DMS114 treated with DMSO at 0.1 percent for 48 hours (cell line): ENCODE measurements at regions not wholly inside any gene's neighbourhood (a gene's known extent, or its start where the extent isn't known, plus 50 kb on each side); places are given as distances from the start of the nearest gene placed in this dataset.

ENCODE experiments used
- DNase-seq: peaks from one replicate; lab custom pipeline; 2025; ENCODE audit not compliant: unreplicated experiment; lab: John Stamatoyannopoulos, UW

DNA sequence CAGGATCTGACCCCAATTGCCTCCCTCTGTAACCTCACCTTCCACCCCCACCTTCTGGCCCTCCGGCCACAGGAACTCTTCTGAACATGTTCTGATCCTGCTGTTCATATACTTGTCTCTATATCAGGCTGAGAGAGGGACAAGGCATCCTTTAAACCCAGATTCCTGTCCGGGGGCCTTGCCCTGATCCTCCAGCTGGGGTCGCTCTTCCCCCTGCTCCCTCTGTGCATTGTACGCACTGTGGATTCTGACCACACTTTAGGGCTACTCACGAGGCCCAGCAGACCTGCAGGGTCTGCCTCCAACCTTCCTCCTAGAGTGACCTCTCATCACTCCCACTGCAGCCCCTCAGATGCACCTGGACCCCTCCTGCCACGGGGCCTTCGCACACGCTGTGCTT is 269.3 kb downstream of the UQCRFS1 start:
- DNase-seq: no peak

DNA sequence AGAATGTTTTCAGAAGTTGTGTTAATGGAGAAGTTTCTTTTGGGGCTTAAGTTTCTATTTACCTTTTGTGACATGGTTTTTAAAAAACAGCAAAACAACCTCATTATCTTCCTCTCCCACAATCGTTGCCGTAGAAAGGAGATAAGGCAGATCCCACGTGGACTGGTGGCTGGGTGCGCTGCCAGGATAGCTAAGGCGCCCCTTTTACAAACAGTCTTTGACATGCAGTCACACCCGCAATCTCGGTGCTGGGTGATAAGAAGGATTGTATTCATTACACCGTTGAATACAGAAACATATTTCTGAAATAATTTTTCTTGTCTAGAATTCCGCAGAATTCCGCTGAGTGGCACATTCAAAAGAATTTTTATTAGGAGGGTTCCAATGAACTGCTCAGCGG is 271.1 kb downstream of the UQCRFS1 start:
- DNase-seq: no peak

DNA sequence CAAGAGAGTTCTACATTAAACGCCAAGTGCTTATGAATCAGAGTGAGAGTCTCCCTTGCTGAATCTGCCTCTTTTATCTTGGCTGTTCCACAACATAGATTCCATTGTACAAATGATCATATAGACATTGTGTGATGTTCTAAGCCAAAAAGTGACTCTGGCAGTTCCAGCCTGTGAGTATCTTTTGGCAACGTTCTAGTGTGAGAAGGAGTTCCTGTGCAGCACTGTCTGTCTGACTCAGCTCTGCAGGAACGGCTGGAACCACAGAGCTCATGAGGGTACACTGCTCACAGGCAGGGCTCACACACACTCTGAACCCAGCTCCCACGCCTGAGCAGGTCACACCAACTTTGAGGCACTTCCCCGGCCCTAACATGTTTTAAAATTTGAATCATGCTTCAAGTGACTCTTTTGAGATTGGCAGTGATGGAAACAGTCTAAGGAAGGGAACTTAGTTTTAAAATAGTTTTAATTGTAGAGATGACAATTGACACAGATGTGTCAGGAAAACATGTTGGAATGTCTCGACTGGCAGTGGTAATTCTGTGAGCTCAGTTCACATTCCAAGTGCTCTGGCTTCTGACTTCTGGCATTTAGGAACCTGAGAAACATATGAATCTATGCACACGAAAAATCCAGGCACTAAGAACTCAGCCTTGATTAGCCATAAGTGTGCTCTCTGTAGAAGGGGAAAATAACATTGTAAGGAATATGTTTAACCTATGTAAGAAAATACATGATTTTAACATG is 272.0 kb downstream of the UQCRFS1 start:
- DNase-seq: no peak

DNA sequence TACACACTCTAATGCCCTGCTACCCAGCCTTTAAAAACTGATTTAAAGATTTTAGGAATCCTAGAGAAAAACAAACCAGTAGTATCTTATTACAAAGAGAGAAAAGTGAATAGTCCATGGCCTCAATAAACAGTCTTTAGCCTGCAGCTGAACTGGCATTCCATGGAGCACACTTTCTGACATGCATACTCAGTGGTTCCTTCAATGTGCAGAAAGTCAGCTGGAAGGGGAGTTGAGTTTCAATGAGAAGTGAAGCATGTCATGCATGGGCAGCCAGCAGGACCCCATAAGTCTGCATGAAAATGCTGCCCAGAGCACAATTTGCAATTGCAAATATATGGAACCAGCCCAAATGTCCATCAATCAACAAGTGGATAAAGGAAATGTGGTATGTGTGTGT is 273.7 kb downstream of the UQCRFS1 start:
- DNase-seq: no peak

DNA sequence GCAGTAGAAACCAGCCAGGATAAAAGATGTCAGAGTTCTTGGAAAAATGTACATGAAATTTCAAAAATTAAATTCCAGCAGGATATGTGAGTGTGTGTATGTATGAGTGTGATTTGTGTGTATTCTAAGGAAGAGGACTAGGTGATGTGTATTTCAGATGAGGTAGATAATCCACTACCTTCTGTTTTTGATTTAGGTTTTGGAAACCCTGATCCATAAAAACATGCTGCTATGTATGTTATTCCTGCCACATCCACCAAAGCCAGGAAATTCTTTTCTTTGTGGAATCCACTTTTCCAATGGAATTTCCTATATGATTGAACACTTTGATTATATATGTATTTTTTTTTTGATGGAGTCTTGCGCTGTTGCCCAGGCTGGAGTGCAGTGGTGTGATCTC is 276.9 kb downstream of the UQCRFS1 start:
- DNase-seq: no peak

DNA sequence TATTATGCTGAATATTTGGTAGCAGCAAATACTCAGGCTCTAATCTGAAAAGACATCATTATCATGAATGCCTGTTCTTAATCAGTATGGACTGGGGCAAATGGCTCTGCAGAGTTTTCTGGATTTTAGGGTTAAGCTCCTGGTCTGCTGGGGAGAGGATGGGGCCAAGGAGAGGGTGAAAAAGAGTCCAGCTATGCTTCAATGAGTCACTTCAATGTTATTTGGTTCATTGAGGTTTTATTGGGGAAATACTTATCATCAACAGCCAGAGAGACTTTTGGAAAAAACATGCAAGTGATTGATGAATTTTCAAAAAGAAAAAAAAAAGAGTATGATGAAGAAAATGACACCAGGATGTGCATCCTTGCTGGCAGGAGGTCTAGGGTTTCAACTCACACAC is 278.3 kb downstream of the UQCRFS1 start:
- DNase-seq: no peak

DNA sequence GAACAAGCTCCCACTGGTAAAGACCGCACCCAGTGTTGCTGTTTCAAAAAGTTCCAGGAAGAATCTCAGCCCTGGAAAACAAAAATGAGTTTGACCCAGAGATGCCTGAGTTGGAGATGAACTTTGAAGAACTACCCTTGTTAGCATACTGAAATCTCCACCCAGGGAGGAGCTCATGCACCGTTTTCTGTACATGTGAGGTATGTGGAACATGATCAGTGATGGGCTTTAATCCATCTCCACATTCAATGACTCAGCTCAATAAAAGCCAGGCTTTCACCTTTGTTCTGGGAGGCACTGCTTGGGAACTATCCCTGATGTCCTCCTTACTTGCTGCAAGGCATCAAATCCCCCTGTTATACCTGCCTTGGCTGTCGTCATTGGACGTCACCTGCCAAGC is 279.9 kb downstream of the UQCRFS1 start:
- no peak for DNase-seq

DNA sequence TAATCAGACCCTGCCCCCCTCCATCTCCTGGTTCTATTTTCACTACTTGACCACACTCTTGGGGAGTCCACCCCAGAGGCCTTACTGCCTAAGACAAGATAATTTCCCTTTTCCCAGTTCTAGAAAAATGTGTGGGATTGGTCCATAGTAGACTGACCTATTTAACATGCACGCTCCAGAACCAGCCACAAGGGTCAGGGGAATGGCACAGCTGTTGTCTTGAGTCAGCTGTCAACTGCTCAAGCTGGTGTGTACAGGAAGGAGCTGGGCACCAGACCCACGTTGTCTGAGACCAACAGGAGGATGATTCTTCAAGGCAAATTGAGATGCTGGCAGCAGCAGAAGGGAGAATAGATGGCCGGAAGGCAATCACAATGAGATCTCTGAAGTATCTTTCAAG is 280.5 kb downstream of the UQCRFS1 start:
- DNase-seq: no peak

DNA sequence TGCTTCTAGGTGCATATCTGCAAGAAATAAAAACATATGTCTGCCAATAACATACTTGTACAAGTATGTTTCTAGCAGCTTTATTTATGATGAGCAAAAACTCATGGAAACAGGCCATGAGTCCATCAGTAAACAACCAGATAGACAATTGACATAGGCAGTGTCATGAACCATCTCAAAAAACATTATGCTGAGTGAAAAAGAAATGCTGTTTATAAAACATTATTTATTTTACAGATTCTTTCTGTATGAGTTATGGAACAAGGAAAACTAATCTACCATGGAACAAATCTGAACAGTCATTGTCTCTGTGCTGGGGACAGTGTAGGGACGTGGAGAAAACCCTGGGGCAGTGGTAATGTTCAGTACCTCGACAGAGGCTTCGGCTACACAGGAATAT is 283.9 kb downstream of the UQCRFS1 start:
- DNase-seq: no peak

DNA sequence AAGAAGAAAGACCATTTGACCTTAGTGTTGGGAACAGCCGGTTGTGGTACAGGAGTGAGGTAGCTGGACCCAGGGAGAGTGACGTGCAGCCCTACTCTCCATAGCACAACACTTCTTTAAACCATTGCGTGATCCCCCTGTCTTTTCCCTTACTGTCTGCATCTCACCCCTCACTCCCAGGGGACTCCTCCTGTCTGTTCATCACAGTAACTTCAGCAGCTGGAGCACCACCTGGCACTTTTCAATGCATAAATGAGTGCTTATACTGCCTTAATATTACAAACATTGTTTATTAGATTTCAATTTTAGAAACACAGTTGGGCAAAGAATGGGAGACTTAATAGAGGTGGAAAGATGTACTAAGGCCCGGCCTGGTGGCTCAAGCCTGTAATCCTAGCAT is 285.5 kb downstream of the UQCRFS1 start:
- DNase-seq: no peak

DNA sequence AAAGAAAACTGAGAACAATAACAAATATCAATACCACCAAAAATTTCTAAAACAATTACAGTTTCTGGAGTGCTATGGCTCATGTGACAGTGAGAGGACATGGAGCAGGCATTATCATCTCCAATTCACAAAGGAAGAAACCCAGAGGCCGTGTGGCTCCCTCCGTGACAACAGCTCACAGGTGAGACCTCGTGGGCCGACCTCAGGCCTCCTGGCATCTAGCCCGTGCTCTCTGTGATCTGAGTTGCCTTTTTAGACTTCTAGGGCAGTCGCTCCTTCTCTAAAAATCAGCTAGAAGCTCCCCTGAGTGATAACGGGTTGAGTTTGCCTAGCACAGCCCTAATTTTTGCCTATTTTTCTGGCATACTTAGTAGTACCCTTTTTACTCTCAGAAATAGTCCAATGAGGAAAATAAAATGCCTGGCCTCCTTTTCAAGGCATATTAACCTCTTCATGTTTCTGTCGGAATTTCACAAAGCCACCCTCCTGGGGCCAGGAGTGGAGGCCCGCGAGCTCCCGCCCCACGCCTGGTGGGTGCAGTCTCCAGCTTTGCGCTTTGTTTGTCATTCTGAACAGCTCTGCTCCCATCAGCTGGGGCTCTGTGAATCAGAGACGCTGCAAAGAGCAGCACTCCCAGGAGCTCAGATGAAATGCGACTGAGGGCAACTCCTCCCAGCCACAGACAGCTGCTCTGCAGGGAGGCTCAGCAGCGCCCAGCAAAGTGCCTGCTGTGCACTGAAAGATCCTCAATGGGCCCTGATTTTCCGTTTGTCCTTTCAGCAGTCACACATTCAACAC is 292.5 kb downstream of the UQCRFS1 start:
- no peak for DNase-seq

DNA sequence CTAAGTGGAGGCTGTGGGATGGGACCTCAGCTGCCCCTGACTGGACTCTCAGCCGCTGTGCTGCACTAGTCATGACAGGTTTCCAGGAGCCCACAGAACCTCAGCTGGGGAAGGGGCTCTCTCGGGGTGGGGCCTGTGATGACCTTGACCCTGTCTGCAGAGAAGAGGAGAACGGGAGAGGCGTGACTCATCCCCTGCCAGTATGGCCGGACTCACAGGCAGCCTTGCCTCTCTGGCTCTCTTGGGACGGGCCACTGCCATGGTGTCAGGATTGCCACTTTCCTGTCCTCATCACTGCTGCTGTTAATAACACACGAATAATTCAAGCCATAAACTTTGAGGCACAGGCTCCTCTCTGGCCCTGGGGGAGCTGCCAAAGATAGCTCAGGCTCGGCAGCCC is 295.3 kb downstream of the UQCRFS1 start:
- DNase-seq: no peak

DNA sequence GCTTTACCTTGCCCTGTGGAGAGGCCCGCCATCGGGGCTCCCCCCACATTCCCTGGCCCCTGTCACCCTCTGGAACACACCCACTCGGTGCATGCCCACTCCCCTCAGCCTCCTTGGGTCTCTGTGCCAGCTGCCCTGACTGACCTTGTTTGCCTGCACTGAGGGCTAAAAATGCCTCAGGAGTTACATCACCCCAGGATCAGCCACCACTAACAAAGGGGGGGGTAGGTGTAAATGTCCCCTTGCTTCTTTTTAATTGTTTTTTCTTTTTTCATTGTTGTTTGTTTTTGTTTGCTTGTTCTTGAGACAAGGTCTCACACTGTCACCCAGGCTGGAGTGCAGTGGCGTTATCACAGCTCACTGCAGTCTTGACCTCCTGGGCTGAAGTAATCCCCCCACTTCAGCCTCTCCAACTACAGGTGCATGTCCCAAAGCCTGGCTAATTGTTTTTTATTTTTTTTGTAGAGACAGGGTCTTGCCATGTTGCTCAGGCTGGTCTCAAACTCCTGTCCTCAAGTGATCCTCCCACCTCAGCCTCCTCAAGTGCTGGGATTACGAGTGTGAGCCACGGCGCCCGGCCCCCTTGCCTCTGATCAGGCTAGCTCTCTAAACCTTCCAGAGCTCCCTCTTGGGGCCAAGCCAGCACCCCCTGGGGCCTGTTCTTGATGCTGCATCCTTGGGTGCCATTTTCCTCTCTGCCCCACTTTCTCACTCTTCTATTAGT is 297.1 kb downstream of the UQCRFS1 start:
- DNase-seq: no peak

DNA sequence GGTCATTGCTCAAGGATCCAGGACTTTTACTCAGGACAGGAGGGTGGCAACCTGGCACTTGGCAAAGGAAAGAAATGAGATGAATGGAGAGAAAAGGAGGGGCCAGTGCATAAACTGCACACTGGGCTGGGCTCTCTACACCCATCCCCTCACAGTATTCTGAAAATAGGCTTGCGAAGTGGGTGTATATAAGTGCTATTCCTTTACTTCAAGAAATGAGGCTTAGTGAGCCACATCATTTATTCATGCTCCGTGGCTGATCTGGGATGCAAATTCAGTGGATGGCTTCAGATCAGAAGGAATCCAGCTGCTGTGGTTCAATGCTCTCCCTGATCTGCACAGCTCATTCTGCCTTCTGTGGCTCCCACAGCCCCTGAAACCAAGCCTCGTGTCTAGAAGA is 297.7 kb downstream of the UQCRFS1 start:
- DNase-seq: no peak

DNA sequence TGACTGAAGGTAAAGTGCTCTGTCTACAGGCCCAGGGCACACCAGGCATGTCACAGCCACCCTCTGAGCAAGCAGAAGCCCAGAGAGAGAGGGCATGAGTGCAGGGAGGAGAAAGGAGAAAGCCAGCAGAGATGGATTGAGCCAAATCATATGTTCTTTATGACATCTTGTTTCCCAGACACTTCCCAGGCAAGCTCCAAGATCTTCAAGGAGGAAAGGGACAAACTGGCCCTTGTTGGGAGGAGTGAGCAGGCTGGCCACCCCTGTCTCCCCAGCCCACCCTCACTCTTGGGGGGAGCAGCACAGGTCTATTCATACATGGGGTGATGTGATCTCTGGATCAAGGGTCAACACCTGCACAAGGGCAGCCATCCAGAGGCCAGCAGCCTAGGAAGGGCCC is 298.8 kb downstream of the UQCRFS1 start:
- no peak for DNase-seq

DNA sequence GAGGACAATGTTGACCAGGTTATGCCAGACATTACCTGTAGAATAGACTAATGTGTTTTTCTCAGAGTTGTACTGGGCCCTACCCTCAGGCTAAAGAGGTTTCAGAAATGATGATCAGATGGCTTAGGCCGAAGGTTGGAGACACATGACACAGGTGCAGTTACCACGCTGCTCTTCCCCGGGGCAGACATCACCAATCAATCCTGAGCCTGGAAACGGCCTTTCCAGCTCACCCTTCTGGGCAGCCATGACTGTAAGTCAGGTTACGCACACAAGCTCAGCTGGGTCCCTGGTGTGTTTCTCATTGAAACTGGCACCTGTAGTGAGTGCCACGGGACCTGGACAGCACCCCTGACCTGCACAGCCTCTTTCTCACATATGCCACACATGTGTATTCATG is 299.3 kb downstream of the UQCRFS1 start:
- no peak for DNase-seq

DNA sequence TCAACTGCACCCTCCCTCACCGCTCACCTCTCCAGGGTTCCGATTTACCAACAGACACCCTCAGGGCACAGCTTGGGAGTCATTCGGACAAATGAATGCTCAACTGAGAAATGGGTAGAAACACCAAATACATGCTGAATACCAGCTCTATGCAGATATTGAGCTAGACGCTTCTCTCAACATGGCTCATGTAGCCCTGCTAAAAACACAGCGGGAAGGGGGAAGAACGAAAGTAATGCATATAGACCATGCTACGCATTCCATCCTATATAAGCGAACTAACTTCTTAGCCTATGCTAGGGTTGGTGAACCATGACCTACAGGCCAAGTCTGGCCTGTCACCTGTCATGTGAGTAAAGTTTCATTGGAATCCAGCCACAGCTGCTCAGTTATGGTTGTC is 304.0 kb downstream of the UQCRFS1 start:
- no peak for DNase-seq

DNA sequence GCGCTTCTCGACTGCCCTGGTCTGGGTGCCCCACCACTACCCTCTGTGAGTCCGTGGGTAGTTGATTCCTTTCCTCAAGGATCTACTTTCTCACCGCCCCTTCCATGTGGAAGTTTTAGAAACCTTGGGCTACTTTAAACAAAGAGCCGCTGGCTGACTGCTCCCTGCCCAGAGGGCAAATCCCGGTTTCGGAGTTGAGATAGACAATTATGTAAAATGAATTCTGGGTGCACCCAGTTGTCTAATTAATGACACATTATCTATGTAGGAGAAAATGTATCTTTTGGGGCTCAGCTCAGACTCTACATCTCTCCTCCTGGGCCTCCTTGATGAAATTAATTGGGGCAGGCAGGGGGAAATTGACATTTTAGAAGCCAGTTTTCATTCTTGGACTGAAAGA is 305.4 kb downstream of the UQCRFS1 start:
- DNase-seq: no peak

DNA sequence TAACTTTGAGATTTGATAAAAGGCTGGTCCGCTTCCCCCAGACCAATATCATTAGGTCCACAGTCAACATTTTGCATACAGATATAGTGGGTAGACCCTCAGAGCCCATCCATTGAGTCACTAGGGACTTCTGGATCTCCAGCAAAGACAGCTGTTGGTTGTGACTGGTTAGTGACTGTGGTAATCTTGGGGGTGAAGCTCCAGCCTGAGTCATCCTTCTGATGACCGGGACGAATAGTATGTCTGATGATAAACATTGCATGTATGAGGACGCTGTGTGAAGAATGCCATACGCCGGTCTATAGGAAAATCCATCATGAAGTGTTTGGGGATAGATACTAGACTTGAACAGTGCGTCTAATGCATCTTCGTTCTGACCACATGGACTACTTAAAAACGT is 307.0 kb downstream of the UQCRFS1 start:
- no peak for DNase-seq

DNA sequence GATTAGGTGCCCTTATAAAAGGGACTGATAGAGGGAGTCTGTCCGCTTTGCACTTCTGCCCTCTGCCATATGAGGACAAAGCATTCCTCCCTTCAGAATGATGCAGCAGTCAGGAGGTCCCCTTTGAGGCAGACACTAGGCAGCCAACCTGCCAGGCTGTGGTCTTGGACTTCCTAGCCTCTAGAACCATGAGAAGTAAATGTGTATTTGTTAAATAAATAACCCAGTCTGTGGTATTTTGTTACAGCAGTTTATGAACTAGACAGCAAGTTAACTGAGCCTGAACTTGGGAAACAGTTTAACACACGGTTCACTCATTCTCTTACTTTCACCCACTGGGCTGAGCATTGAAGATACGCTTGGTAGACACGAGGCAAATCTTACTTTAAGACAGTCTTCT is 313.2 kb downstream of the UQCRFS1 start:
- no peak for DNase-seq

DNA sequence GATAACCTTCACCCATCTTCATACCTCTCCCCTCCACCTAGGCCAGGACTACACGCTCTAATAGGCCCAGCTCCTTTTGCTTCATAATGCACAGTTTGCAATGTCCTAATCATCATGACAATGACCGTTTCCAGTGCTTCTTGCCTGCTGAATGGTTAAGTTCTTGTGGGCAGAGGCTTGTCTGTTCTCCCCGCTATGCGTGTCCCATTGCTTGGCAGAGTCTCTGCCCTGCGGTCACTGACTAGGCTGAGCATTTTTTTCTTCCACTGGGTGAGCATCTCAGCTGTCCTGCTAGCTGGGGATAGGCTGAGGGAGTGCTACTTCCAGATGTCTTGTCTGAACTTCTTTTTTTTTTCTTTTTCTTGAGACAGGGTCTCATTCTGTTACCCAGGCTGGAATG is 314.7 kb downstream of the UQCRFS1 start:
- no peak for DNase-seq
